ENCODE measurements at regions not wholly inside any gene's neighbourhood (a gene's known extent, or its start where the extent isn't known, plus 50 kb on each side); places are given as distances from the start of the nearest gene placed in this dataset.

DNA sequence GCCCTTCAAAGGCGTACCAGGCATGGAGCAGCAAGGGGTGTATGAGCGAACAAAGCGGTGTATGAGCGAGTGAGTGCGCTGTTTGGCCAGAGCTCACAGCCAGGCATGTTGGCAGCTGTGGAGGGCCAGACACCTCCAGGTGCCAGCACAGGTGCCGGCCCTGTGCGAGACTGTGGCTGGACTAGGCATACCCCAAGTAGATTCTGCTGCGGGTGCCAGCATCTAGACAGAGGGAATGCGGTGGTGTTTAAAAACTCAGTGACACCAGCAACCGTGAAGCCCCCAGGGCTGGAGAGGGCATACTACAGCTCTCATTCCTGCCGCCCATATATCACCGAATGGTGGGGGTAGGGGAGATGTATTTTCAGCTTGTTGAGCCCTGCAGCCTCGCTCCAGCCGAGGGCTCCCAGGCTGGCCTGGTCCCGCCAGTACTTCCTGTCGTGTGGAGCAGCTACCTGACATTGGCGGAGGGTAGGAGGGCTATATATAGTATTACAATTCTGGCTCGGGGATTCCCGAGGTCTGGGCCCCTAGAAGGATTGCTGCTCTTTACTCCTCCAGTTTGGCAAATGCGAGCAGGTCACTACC, 1829.6 kb upstream of the NUDT12 start:
- TF ChIP-seq, protein P1, sequence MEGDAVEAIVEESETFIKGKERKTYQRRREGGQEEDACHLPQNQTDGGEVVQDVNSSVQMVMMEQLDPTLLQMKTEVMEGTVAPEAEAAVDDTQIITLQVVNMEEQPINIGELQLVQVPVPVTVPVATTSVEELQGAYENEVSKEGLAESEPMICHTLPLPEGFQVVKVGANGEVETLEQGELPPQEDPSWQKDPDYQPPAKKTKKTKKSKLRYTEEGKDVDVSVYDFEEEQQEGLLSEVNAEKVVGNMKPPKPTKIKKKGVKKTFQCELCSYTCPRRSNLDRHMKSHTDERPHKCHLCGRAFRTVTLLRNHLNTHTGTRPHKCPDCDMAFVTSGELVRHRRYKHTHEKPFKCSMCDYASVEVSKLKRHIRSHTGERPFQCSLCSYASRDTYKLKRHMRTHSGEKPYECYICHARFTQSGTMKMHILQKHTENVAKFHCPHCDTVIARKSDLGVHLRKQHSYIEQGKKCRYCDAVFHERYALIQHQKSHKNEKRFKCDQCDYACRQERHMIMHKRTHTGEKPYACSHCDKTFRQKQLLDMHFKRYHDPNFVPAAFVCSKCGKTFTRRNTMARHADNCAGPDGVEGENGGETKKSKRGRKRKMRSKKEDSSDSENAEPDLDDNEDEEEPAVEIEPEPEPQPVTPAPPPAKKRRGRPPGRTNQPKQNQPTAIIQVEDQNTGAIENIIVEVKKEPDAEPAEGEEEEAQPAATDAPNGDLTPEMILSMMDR (IDR thresholded peaks at IDR 0.05; ENCODE audit: poor library complexity) = no peak
- TF ChIP-seq EZH2 (IDR thresholded peaks at IDR 0.05; ENCODE audit: borderline replicate concordance) (no peak), EZH2phosphoT487 (IDR thresholded peaks at IDR 0.05; ENCODE audit: low read depth, severe bottlenecking, unreplicated experiment) (no peak)
